ENCODE measurements at regions not wholly inside any gene's neighbourhood (a gene's known extent, or its start where the extent isn't known, plus 50 kb on each side); places are given as distances from the start of the nearest gene placed in this dataset.

DNA sequence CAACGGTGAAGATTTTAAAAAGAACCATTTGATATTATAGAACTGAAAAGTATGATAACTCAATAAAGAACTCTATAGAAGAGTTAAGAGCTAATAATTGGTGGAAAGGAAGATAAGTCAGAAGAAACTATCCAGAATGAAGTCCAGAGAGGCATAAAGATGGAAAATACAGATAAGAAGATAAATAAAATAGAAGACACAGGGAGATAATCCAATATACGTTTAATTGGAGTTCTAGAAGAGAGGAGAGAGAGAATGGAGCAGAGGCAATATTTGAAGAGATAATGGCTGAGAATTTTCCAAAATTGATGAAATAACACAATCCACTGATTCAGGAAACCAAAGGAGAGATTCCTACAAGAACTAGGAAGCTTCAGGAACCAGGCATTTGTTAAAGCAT is 49.8 kb upstream of the EPHB3 start:
- intact Hi-C loops (cut with DNase I) = no loop called here
- no peak overlapping the region for H3K4me3 ChIP-seq
- no peak overlapping the region for H3K27ac ChIP-seq
- H3K9me3 ChIP-seq = no peaks in the 10 kb centered on the region
- no peak for TF ChIP-seq CTCF (IDR thresholded peaks at IDR 0.05)
- peaks cover 39% of the 10 kb centered on the region for H3K27me3 ChIP-seq (ENCODE audit: low read depth)
- H3K4me1 ChIP-seq = peaks cover 20% of the 10 kb centered on the region
- ATAC-seq = no peak
- DNase-seq = no peak
- no peaks in the 10 kb centered on the region for H3K36me3 ChIP-seq

All from lower lobe of right lung (tissue), 2 donors.